ENCODE measurements at regions not wholly inside any gene's neighbourhood (a gene's known extent, or its start where the extent isn't known, plus 50 kb on each side); places are given as distances from the start of the nearest gene placed in this dataset.

DNA sequence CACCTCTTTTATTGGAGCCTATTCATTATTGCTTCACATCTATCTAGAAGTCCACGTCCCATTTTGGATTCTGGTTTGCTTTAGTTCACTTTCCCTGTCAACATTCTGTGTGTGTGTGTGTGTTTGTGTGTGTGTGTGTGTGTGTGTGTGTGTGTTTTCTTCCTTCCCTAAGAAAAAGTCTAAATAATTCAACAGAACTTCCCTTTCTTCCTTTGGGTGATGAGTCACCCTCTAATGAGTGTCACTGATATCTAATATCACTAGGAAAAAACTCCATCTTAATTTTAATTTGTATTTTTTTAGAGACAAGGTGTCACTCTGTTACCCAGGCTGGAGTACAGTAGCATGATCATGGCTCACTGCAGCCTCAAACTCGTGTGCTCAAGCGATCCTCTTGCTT lies 234.2 kb downstream of the TTC8 start:
- intact Hi-C loops (cut with DNase I) = no loop called here
- Histone ChIP-seq H3K36me3 (no peaks in the 10 kb centered on the region), H3K4me3 (no peak overlapping the region), H3K27me3 (no peaks in the 10 kb centered on the region), H3K9me3 (no peaks in the 10 kb centered on the region), H3K27ac (no peak overlapping the region), H3K4me1 (no peaks in the 10 kb centered on the region)
- FAIRE-seq (no peak), ATAC-seq (no peak), DNase-seq (no peak)
- 80 to 93% methylated on average over 3 of the region's 3 CpGs for WGBS, 2 donors
- no peak for TF ChIP-seq CTCF (IDR thresholded peaks at IDR 0.05)

DNA sequence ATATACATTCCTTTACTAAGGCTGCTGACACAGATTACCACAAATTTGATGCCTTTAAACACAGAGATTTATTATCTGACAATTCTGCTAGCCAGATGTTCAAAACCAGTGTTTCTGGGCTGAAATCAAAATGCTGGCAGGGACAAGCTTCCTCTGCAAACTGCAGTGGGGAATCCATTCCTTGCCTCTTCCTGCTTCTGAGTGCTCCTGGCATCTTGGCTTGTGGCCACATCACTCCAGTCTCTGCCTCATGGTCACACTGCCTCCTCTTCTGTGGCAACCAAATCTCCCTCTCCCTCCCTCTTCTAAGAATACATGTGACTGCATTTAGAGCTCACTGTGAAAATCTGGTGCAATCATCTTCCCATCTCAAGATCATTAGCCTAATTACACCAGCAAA lies 235.7 kb downstream of the TTC8 start:
- Histone ChIP-seq H3K27ac (no peak overlapping the region), H3K27me3 (no peaks in the 10 kb centered on the region), H3K4me1 (no peaks in the 10 kb centered on the region), H3K36me3 (no peaks in the 10 kb centered on the region), H3K4me3 (no peak overlapping the region), H3K9me3 (no peaks in the 10 kb centered on the region)
- FAIRE-seq (no peak), DNase-seq (no peak), ATAC-seq (no peak)
- no peak for TF ChIP-seq CTCF (IDR thresholded peaks at IDR 0.05)
- intact Hi-C loops (cut with DNase I) = no loop called here

- no peaks in the 10 kb centered on the region for H3K4me1 ChIP-seq
- 72 to 85% methylated on average over 1 of the region's 1 CpG for WGBS, 2 donors
- DNase-seq (no peak), ATAC-seq (no peak), FAIRE-seq (no peak)
- no peaks in the 10 kb centered on the region for H3K9me3 ChIP-seq
- no peak overlapping the region for H3K27ac ChIP-seq
- H3K27me3 ChIP-seq = no peaks in the 10 kb centered on the region
- no peaks in the 10 kb centered on the region for H3K36me3 ChIP-seq
- no peak overlapping the region for H3K4me3 ChIP-seq
- TF ChIP-seq CTCF (IDR thresholded peaks at IDR 0.05) = no peak
- intact Hi-C loops (cut with DNase I) = no loop called here
Observed at GRCh38 chr14:89061696-89062095, 237.2 kb downstream of the TTC8 start.

DNA sequence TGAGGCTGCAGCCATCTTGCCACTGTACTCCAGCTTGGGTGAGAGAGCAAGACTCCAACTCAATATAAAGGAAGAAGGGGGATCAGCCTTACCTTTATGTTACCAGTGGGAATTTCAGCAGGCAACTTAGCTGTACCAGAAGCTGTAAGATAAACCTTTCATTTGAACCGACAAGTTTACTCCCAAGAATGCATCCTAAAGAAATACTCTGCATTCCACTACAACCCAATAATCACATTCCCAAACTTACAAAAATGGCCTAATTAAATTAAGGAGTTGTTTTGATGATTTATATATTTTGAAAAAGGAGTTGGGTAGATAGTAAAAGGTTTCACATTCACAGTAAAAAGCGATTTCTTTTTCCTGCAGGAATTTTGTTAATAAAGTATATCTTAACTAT lies 241.4 kb downstream of the TTC8 start:
- Histone ChIP-seq H3K4me1 (no peaks in the 10 kb centered on the region), H3K4me3 (no peak overlapping the region), H3K9me3 (no peaks in the 10 kb centered on the region), H3K27ac (no peak overlapping the region), H3K36me3 (no peaks in the 10 kb centered on the region), H3K27me3 (no peaks in the 10 kb centered on the region)
- FAIRE-seq (no peak), DNase-seq (no peak), ATAC-seq (no peak)
- intact Hi-C loops (cut with DNase I) = no loop called here
- WGBS, 2 donors = 83 to 84% methylated on average over 2 of the region's 2 CpGs
- no peak for TF ChIP-seq CTCF (IDR thresholded peaks at IDR 0.05)

- Histone ChIP-seq H3K4me3 (no peak overlapping the region), H3K27me3 (no peaks in the 10 kb centered on the region), H3K27ac (no peak overlapping the region), H3K36me3 (no peaks in the 10 kb centered on the region), H3K9me3 (no peaks in the 10 kb centered on the region), H3K4me1 (no peaks in the 10 kb centered on the region)
- intact Hi-C loops (cut with DNase I) = no loop called here
- 62 to 73% methylated on average over 12 of the region's 12 CpGs for WGBS, 2 donors
- ATAC-seq = no peak
- DNase-seq = no peak
- TF ChIP-seq CTCF (IDR thresholded peaks at IDR 0.05) = no peak
- FAIRE-seq = no peak
Observed at GRCh38 chr14:89067293-89067972, 243.0 kb downstream of the TTC8 start.

Data from pancreas (tissue), 10 donors.